Activated naive CD8-positive, alpha-beta T cell treated with anti-CD3 and anti-CD28 coated beads, Interleukin-2, amount 50 U/mL, for 24 hours (primary cell): ENCODE measurements at regions not wholly inside any gene's neighbourhood (a gene's known extent, or its start where the extent isn't known, plus 50 kb on each side); places are given as distances from the start of the nearest gene placed in this dataset.
"Not testable (repeated sequence)": the region's sequence is repeated elsewhere in the genome, so short reads cannot be mapped to it uniquely, and the experiment has no call there.

ENCODE experiments used
- ATAC-seq: fragments of 150-1000 bp; cut with Tn5 transposase; one replicate; pipeline ENCODE4 v1.10.0; 2021
- DNase-seq: peaks from one replicate; pipeline ENCODE4 v3.0.0; 2021
- H3K27ac Mint-ChIP-seq: one replicate; pipeline ENCODE4 v1.8.0; 2021; ENCODE audit warnings: mild to moderate bottlenecking, mixed read lengths
- H3K27me3 Mint-ChIP-seq: one replicate; pipeline ENCODE4 v1.8.0; 2021; ENCODE audit warnings: mixed read lengths
- H3K36me3 Mint-ChIP-seq: one replicate; pipeline ENCODE4 v1.8.0; 2021; ENCODE audit warnings: low read depth, mixed read lengths
- H3K4me1 Mint-ChIP-seq: one replicate; pipeline ENCODE4 v1.8.0; 2021; ENCODE audit warnings: mixed read lengths
- H3K4me3 Mint-ChIP-seq: one replicate; pipeline ENCODE4 v1.8.0; 2021; ENCODE audit warnings: mild to moderate bottlenecking, moderate library complexity, mixed read lengths
- H3K9me3 Mint-ChIP-seq: one replicate; pipeline ENCODE4 v1.8.0; 2021; ENCODE audit warnings: mixed read lengths

DNA sequence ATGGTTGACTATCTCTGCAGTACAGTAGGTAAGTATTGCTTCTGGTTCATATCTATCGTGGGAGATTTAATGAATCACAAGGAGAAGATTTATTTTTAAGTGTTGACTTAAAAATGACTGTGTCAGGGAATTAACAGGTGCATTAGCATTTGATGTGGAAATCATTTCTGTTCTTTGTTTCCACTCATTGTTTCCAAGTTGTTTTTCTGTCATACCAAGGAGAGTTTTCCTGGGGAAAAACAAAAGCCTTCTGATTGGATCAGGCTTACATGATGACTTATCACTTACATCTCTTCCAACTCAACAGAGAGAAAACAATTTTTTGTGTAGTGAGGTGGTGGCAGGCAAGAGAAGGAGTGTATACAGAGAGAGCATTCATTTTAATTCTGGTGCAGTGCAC is 686.4 kb downstream of the HTR1B start:
- H3K4me1 Mint-ChIP-seq: no peaks in the 10 kb centered on the region
- H3K27me3 Mint-ChIP-seq: no peaks in the 10 kb centered on the region
- no peak overlapping the region for H3K4me3 Mint-ChIP-seq
- peaks cover 4% of the 10 kb centered on the region for H3K9me3 Mint-ChIP-seq
- ATAC-seq (no peak), DNase-seq (no peak)
- no peak overlapping the region for H3K27ac Mint-ChIP-seq
- H3K36me3 Mint-ChIP-seq: no peaks in the 10 kb centered on the region

GRCh38 chr6:76774781-76775384 is 688.4 kb downstream of the HTR1B start:
- no peak for DNase-seq
- H3K36me3 Mint-ChIP-seq: no peaks in the 10 kb centered on the region
- no peak for ATAC-seq

DNA sequence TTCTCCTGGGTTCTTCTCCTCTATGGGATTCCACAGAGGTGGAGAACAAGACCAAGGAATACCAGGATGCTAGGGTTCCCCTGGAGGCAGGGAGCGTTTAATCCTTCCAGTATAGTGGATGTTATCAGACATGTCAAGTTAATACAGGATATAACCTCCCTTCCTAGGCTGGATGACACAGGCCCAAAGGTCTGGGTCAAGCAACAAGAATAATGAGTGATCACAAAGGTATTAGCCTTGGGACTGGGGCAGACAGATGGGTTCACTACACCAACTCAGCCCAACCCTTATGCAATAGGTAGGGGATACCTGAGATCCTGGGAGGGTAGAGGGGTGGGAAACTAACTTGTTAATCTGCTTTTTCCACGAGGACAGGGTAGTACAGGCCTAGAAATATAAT is 690.3 kb downstream of the HTR1B start:
- ATAC-seq (no peak), DNase-seq (no peak)
- H3K9me3 Mint-ChIP-seq: no peaks in the 10 kb centered on the region
- no peaks in the 10 kb centered on the region for H3K36me3 Mint-ChIP-seq
- H3K4me1 Mint-ChIP-seq: no peaks in the 10 kb centered on the region
- H3K27ac Mint-ChIP-seq: no peak overlapping the region
- H3K4me3 Mint-ChIP-seq: no peak overlapping the region
- H3K27me3 Mint-ChIP-seq: no peaks in the 10 kb centered on the region

More at GRCh38 chr6:76774781-76775384, 688.4 kb downstream of the HTR1B start:
- Mint-ChIP-seq H3K4me1 (no peaks in the 10 kb centered on the region), H3K9me3 (peaks cover 4% of the 10 kb centered on the region), H3K4me3 (no peak overlapping the region), H3K27ac (no peak overlapping the region), H3K27me3 (no peaks in the 10 kb centered on the region)

GRCh38 chr6:76771059-76771634 is 692.1 kb downstream of the HTR1B start:
- Mint-ChIP-seq H3K4me1 (no peaks in the 10 kb centered on the region), H3K27me3 (no peaks in the 10 kb centered on the region), H3K9me3 (peaks cover 1% of the 10 kb centered on the region), H3K36me3 (no peaks in the 10 kb centered on the region), H3K4me3 (no peak overlapping the region), H3K27ac (no peak overlapping the region)
- DNase-seq (no peak), ATAC-seq (no peak)

GRCh38 chr6:76770281-76770680 is 693.0 kb downstream of the HTR1B start:
- no peak overlapping the region for H3K27ac Mint-ChIP-seq
- no peak for ATAC-seq
- no peaks in the 10 kb centered on the region for H3K36me3 Mint-ChIP-seq
- H3K27me3 Mint-ChIP-seq: no peaks in the 10 kb centered on the region
- DNase-seq: no peak
- no peak overlapping the region for H3K4me3 Mint-ChIP-seq
- H3K9me3 Mint-ChIP-seq: peaks cover 7% of the 10 kb centered on the region
- H3K4me1 Mint-ChIP-seq: no peaks in the 10 kb centered on the region

GRCh38 chr6:76768556-76768955 is 694.7 kb downstream of the HTR1B start:
- ATAC-seq (no peak), DNase-seq (no peak)
- Mint-ChIP-seq H3K27ac (no peak overlapping the region), H3K9me3 (peaks cover 10% of the 10 kb centered on the region), H3K4me3 (no peak overlapping the region), H3K36me3 (no peaks in the 10 kb centered on the region), H3K4me1 (no peaks in the 10 kb centered on the region), H3K27me3 (no peaks in the 10 kb centered on the region)

DNA sequence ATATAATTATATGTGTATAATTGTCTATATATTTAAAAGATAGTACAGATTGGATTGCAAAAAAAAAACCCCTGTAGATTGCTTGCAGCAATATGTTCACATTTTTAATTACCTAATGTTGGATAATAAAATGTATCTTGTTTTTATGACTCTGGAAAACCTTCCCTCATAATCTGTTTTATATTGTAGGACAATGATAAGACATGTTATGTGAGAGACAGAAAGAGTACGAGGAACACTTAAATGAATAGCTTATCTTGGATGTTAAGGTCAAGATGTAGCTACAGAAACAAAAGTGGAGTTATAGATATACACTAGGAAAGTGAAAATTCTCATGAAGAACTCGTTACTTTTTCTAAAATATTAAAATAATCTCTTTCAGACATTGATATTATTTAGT is 691.6 kb upstream of the IMPG1 start:
- no peak for ATAC-seq
- Mint-ChIP-seq H3K27ac (no peak overlapping the region), H3K4me3 (no peak overlapping the region), H3K27me3 (no peaks in the 10 kb centered on the region), H3K4me1 (no peaks in the 10 kb centered on the region), H3K9me3 (peaks cover 31% of the 10 kb centered on the region), H3K36me3 (no peaks in the 10 kb centered on the region)
- DNase-seq: no peak

- H3K36me3 Mint-ChIP-seq: no peaks in the 10 kb centered on the region
- ATAC-seq: no peak
- H3K4me3 Mint-ChIP-seq: no peak overlapping the region
- H3K9me3 Mint-ChIP-seq: peaks cover 13% of the 10 kb centered on the region
- no peaks in the 10 kb centered on the region for H3K27me3 Mint-ChIP-seq
- no peaks in the 10 kb centered on the region for H3K4me1 Mint-ChIP-seq
- no peak overlapping the region for H3K27ac Mint-ChIP-seq
- DNase-seq: no peak
These were observed 680.4 kb upstream of the IMPG1 start for GRCh38 chr6:76752841-76753240.

GRCh38 chr6:76745388-76745787 is 672.9 kb upstream of the IMPG1 start:
- ATAC-seq, H3K27ac Mint-ChIP-seq, DNase-seq, H3K27me3 Mint-ChIP-seq, H3K4me1 Mint-ChIP-seq, H3K36me3 Mint-ChIP-seq, H3K9me3 Mint-ChIP-seq, H3K4me3 Mint-ChIP-seq: not testable (repeated sequence)

- H3K4me1 Mint-ChIP-seq, ATAC-seq, H3K4me3 Mint-ChIP-seq, H3K27me3 Mint-ChIP-seq, H3K36me3 Mint-ChIP-seq, H3K27ac Mint-ChIP-seq, DNase-seq, H3K9me3 Mint-ChIP-seq: not testable (repeated sequence)
These were observed 671.8 kb upstream of the IMPG1 start for GRCh38 chr6:76744151-76744720.

- H3K4me3 Mint-ChIP-seq: no peak overlapping the region
- no peak overlapping the region for H3K27ac Mint-ChIP-seq
- H3K9me3 Mint-ChIP-seq: no peaks in the 10 kb centered on the region
- DNase-seq: no peak
- no peaks in the 10 kb centered on the region for H3K36me3 Mint-ChIP-seq
- no peaks in the 10 kb centered on the region for H3K27me3 Mint-ChIP-seq
- no peaks in the 10 kb centered on the region for H3K4me1 Mint-ChIP-seq
- ATAC-seq: no peak
These were observed 670.5 kb upstream of the IMPG1 start for GRCh38 chr6:76742919-76743318.

DNA sequence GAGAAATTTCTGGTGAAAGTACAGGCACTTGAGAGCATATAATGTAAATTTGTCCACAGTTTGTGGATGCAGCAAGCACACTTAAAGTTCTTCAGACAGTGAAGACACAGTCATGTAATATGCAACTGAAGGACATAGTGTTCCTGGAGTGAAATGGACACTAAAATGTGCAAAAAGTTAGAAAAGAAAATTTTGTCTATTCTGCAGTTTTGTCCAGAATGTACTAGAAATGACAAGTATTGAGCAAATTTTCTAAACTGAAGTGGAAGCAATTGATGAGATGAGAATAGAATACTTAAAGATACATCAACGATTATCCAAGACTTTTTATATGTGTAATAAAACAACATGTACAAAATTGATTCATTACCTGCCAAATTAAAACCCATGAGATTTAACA is 647.0 kb upstream of the IMPG1 start:
- H3K4me3 Mint-ChIP-seq: no peak overlapping the region
- H3K27ac Mint-ChIP-seq: no peak overlapping the region
- ATAC-seq (no peak), DNase-seq (no peak)
- no peaks in the 10 kb centered on the region for H3K4me1 Mint-ChIP-seq
- peaks cover 6% of the 10 kb centered on the region for H3K9me3 Mint-ChIP-seq
- H3K27me3 Mint-ChIP-seq: no peaks in the 10 kb centered on the region
- H3K36me3 Mint-ChIP-seq: no peaks in the 10 kb centered on the region

GRCh38 chr6:76708641-76709331 is 636.3 kb upstream of the IMPG1 start:
- Mint-ChIP-seq H3K27me3 (no peaks in the 10 kb centered on the region), H3K27ac (no peak overlapping the region), H3K4me3 (no peak overlapping the region), H3K4me1 (no peaks in the 10 kb centered on the region), H3K36me3 (no peaks in the 10 kb centered on the region), H3K9me3 (no peaks in the 10 kb centered on the region)
- ATAC-seq (no peak), DNase-seq (no peak)

- Mint-ChIP-seq H3K4me3 (no peak overlapping the region), H3K36me3 (no peaks in the 10 kb centered on the region), H3K4me1 (no peaks in the 10 kb centered on the region), H3K27ac (no peak overlapping the region), H3K9me3 (no peaks in the 10 kb centered on the region), H3K27me3 (no peaks in the 10 kb centered on the region)
- DNase-seq (no peak), ATAC-seq (no peak)
These were observed 635.2 kb upstream of the IMPG1 start for GRCh38 chr6:76707630-76708029.

- no peak for DNase-seq
- no peak overlapping the region for H3K27ac Mint-ChIP-seq
- no peaks in the 10 kb centered on the region for H3K27me3 Mint-ChIP-seq
- peaks cover 4% of the 10 kb centered on the region for H3K9me3 Mint-ChIP-seq
- no peak overlapping the region for H3K4me3 Mint-ChIP-seq
- no peak for ATAC-seq
- no peaks in the 10 kb centered on the region for H3K4me1 Mint-ChIP-seq
- no peaks in the 10 kb centered on the region for H3K36me3 Mint-ChIP-seq
These were observed 634.2 kb upstream of the IMPG1 start for GRCh38 chr6:76706631-76707030.
